ENCODE measurements at regions not wholly inside any gene's neighbourhood (a gene's known extent, or its start where the extent isn't known, plus 50 kb on each side); places are given as distances from the start of the nearest gene placed in this dataset.
A peak's percentile ranks its signal among the peaks of the same experiment; 100 is the strongest.
"Not testable (repeated sequence)": the region's sequence is repeated elsewhere in the genome, so short reads cannot be mapped to it uniquely, and the experiment has no call there.

- peak; percentile 23 for DNase-seq (ENCODE audit: low spot score)
These were observed 132.9 kb downstream of the SOCS6 start for GRCh38 chr18:70421471-70422390.

GRCh38 chr18:70420146-70420898 lies 131.5 kb downstream of the SOCS6 start:
- DNase-seq (ENCODE audit: low spot score) = no peak

- DNase-seq (ENCODE audit: low spot score) = no peak
These were observed 130.7 kb downstream of the SOCS6 start for GRCh38 chr18:70419526-70419925.

GRCh38 chr18:70418546-70419311 lies 129.9 kb downstream of the SOCS6 start:
- no peak for DNase-seq (ENCODE audit: low spot score)

- no peak for DNase-seq (ENCODE audit: low spot score)
These were observed 129.0 kb downstream of the SOCS6 start for GRCh38 chr18:70417847-70418246.

GRCh38 chr18:70416496-70416895 lies 127.7 kb downstream of the SOCS6 start:
- no peak for DNase-seq (ENCODE audit: low spot score)

GRCh38 chr18:70415823-70416488 lies 127.1 kb downstream of the SOCS6 start:
- peak; percentile 18 for DNase-seq (ENCODE audit: low spot score)

GRCh38 chr18:70414315-70414900 lies 125.6 kb downstream of the SOCS6 start:
- no peak for DNase-seq (ENCODE audit: low spot score)

GRCh38 chr18:70413455-70413854 lies 124.6 kb downstream of the SOCS6 start:
- no peak for DNase-seq (ENCODE audit: low spot score)

- DNase-seq (ENCODE audit: low spot score) = no peak
These were observed 123.1 kb downstream of the SOCS6 start for GRCh38 chr18:70411876-70412435.

- DNase-seq (ENCODE audit: low spot score) = no peak
These were observed 122.5 kb downstream of the SOCS6 start for GRCh38 chr18:70411307-70411706.

GRCh38 chr18:70405052-70405451 lies 116.2 kb downstream of the SOCS6 start:
- no peak for DNase-seq (ENCODE audit: low spot score)

- no peak for DNase-seq (ENCODE audit: low spot score)
These were observed 111.6 kb downstream of the SOCS6 start for GRCh38 chr18:70400476-70400875.

GRCh38 chr18:70398076-70398475 lies 109.2 kb downstream of the SOCS6 start:
- no peak for DNase-seq (ENCODE audit: low spot score)

- DNase-seq (ENCODE audit: low spot score) = no peak
These were observed 108.5 kb downstream of the SOCS6 start for GRCh38 chr18:70397259-70397925.

GRCh38 chr18:70395771-70396170 lies 106.9 kb downstream of the SOCS6 start:
- DNase-seq (ENCODE audit: low spot score) = not testable (repeated sequence)

- DNase-seq (ENCODE audit: low spot score) = no peak
These were observed 105.8 kb downstream of the SOCS6 start for GRCh38 chr18:70394672-70395071.

- DNase-seq (ENCODE audit: low spot score) = no peak
These were observed 101.7 kb downstream of the SOCS6 start for GRCh38 chr18:70390371-70391090.

GRCh38 chr18:70389036-70389435 lies 100.2 kb downstream of the SOCS6 start:
- DNase-seq (ENCODE audit: low spot score) = not testable (repeated sequence)

- no peak for DNase-seq (ENCODE audit: low spot score)
These were observed 98.2 kb downstream of the SOCS6 start for GRCh38 chr18:70387027-70387426.

Data from iPS-NIHi11 (cell line).